Trophoblast cell (in vitro differentiated cells and primary cell): ENCODE measurements at regions not wholly inside any gene's neighbourhood (a gene's known extent, or its start where the extent isn't known, plus 50 kb on each side); places are given as distances from the start of the nearest gene placed in this dataset.

Experiments used
- DNase-seq, 2 donors: peaks; one replicate each; pipeline ENCODE4 v3.0.0-alpha.2; 2016
- H2AFZ ChIP-seq: 2 replicates; pipeline ENCODE4 v1.6.1; 2013; ENCODE audit warnings: low read length, moderate library complexity, mild to moderate bottlenecking; ENCODE audit not compliant: insufficient read depth, poor library complexity
- H2AK5ac ChIP-seq: 2 replicates; pipeline ENCODE4 v1.6.1; 2013; ENCODE audit warnings: mild to moderate bottlenecking, low read length
- H2BK120ac ChIP-seq: 2 replicates; pipeline ENCODE4 v1.6.1; 2013; ENCODE audit warnings: low read length, mild to moderate bottlenecking, moderate library complexity; ENCODE audit not compliant: insufficient read depth, poor library complexity
- H2BK12ac ChIP-seq: 2 replicates; pipeline ENCODE4 v1.6.1; 2013; ENCODE audit warnings: mild to moderate bottlenecking, low read length, moderate library complexity
- H2BK5ac ChIP-seq: 2 replicates; pipeline ENCODE4 v1.6.1; 2013; ENCODE audit warnings: low read length, low read depth, moderate library complexity, mild to moderate bottlenecking; ENCODE audit not compliant: poor library complexity
- H3K14ac ChIP-seq: 2 replicates; pipeline ENCODE4 v1.6.1; 2013; ENCODE audit warnings: mild to moderate bottlenecking, low read length
- H3K18ac ChIP-seq: 2 replicates; pipeline ENCODE4 v1.6.1; 2013; ENCODE audit warnings: mild to moderate bottlenecking, low read length
- H3K23ac ChIP-seq: 2 replicates; pipeline ENCODE4 v1.6.1; 2013; ENCODE audit warnings: low read length
- H3K27ac ChIP-seq: 2 replicates; pipeline ENCODE4 v1.5.1; 2013; ENCODE audit warnings: low read depth, mild to moderate bottlenecking, inconsistent platforms, low read length, moderate library complexity
- H3K27me3 ChIP-seq: 2 replicates; pipeline ENCODE4 v1.6.1; 2013; ENCODE audit warnings: inconsistent platforms, mild to moderate bottlenecking, low read length, moderate library complexity; ENCODE audit not compliant: insufficient read depth
- H3K36me3 ChIP-seq, 2 experiments: 1 replicate in 1 of 2; 2 replicates in 1 of 2; pipeline ENCODE4 v1.6.1; 2013; ENCODE audit warnings: low read length in 2 of 2, mild to moderate bottlenecking in 2 of 2, moderate library complexity in 1 of 2; ENCODE audit not compliant: insufficient read depth in 2 of 2, control insufficient read depth in 1 of 2
- H3K4ac ChIP-seq: 2 replicates; pipeline ENCODE4 v1.6.1; 2013; ENCODE audit warnings: low read depth, mild to moderate bottlenecking, low read length, moderate library complexity
- H3K4me1 ChIP-seq, 2 experiments: 1 replicate in 1 of 2; 2 replicates in 1 of 2; pipeline ENCODE4 v1.6.1; 2013; ENCODE audit warnings: low read length in 2 of 2, mild to moderate bottlenecking in 2 of 2, moderate library complexity in 1 of 2; ENCODE audit not compliant: insufficient read depth in 2 of 2, control insufficient read depth in 1 of 2
- H3K4me2 ChIP-seq: 2 replicates; pipeline ENCODE4 v1.6.1; 2013; ENCODE audit warnings: inconsistent platforms, mild to moderate bottlenecking, low read length, moderate library complexity
- H3K4me3 ChIP-seq: 2 replicates; pipeline ENCODE4 v1.5.1; 2013; ENCODE audit warnings: mild to moderate bottlenecking, low read depth, low read length, inconsistent platforms
- H3K79me1 ChIP-seq: one replicate; pipeline ENCODE4 v1.6.1; 2013; ENCODE audit warnings: low read length
- H3K79me2 ChIP-seq: 2 replicates; pipeline ENCODE4 v1.6.1; 2013; ENCODE audit warnings: low read length, mild to moderate bottlenecking; ENCODE audit not compliant: control insufficient read depth, insufficient read depth, poor library complexity
- H3K9ac ChIP-seq: 2 replicates; pipeline ENCODE4 v1.6.1; 2013; ENCODE audit warnings: mild to moderate bottlenecking, low read length
- H3K9me3 ChIP-seq: 2 replicates; pipeline ENCODE4 v1.6.1; 2013; ENCODE audit warnings: low read depth, mild to moderate bottlenecking, control low read depth, inconsistent platforms, low read length; ENCODE audit not compliant: insufficient read depth
- H4K12ac ChIP-seq: 2 replicates; pipeline ENCODE4 v1.6.1; 2013; ENCODE audit warnings: low read depth, mild to moderate bottlenecking, low read length, moderate library complexity
- H4K8ac ChIP-seq: 2 replicates; pipeline ENCODE4 v1.6.1; 2013; ENCODE audit warnings: low read depth, mild to moderate bottlenecking, low read length, moderate library complexity
- H4K91ac ChIP-seq: one replicate; pipeline ENCODE4 v1.6.1; 2013; ENCODE audit warnings: low read depth, mild to moderate bottlenecking, low read length, moderate library complexity
- WGBS: extraction: QIAGEN DNeasy Blood & Tissue Kit; methylation state at CpG from one replicate; pipeline ENCODE4 v1.1.7; 2013; ENCODE audit warnings: missing lambda C conversion rate; ENCODE audit not compliant: insufficient read length, insufficient coverage; ENCODE audit errors: extremely low coverage; 5-methylcytosine and 5-hydroxymethylcytosine counted together

- Histone ChIP-seq H4K8ac (no peak overlapping the region), H3K27ac (no peak overlapping the region), H3K4me1 (no peaks in the 10 kb centered on the region), H3K4me3 (no peak overlapping the region), H3K4me2 (no peak overlapping the region), H3K23ac (no peak overlapping the region), H2BK5ac (no peak overlapping the region), H3K18ac (no peak overlapping the region), H4K12ac (no peak overlapping the region), H3K4ac (no peak overlapping the region), H3K79me1 (no peaks in the 10 kb centered on the region), H3K27me3 (no peaks in the 10 kb centered on the region), H4K91ac (no peak overlapping the region), H2AFZ (no peak overlapping the region), H3K9me3 (no peaks in the 10 kb centered on the region), H2BK120ac (no peak overlapping the region), H2BK12ac (no peak overlapping the region), H2AK5ac (no peak overlapping the region), H3K36me3 (no peaks in the 10 kb centered on the region), H3K79me2 (no peaks in the 10 kb centered on the region), H3K14ac (no peak overlapping the region), H3K9ac (no peak overlapping the region)
- WGBS, result no CpG with 5 or more reads among the region's 2 CpGs
- no peak for DNase-seq
Measured at GRCh38 chr11:37804666-37805065, 1206.6 kb upstream of the RAG2 start.

GRCh38 chr11:37788141-37788877, 1190.3 kb upstream of the RAG2 start:
- H3K36me3 ChIP-seq, result no peaks in the 10 kb centered on the region
- WGBS, result no CpG with 5 or more reads among the region's 5 CpGs
- H3K14ac ChIP-seq, result no peak overlapping the region

GRCh38 chr11:37786214-37786755, 1188.2 kb upstream of the RAG2 start:
- H4K8ac ChIP-seq, result no peak overlapping the region
- DNase-seq, result no peak
- no peaks in the 10 kb centered on the region for H3K36me3 ChIP-seq
- H3K4me1 ChIP-seq, result no peaks in the 10 kb centered on the region
- H3K14ac ChIP-seq, result no peak overlapping the region
- H3K27ac ChIP-seq, result no peak overlapping the region
- no peaks in the 10 kb centered on the region for H3K79me1 ChIP-seq
- no peak overlapping the region for H3K4ac ChIP-seq
- H3K4me2 ChIP-seq, result no peak overlapping the region
- H3K9ac ChIP-seq, result no peak overlapping the region
- no peak overlapping the region for H2BK5ac ChIP-seq
- no peak overlapping the region for H4K91ac ChIP-seq
- H4K12ac ChIP-seq, result no peak overlapping the region
- no peak overlapping the region for H3K4me3 ChIP-seq
- H2AFZ ChIP-seq, result no peak overlapping the region
- no peak overlapping the region for H2BK12ac ChIP-seq
- no peaks in the 10 kb centered on the region for H3K79me2 ChIP-seq
- H3K18ac ChIP-seq, result no peak overlapping the region
- H3K27me3 ChIP-seq, result no peaks in the 10 kb centered on the region
- no peak overlapping the region for H3K23ac ChIP-seq
- no CpG with 5 or more reads among the region's 1 CpG for WGBS
- H3K9me3 ChIP-seq, result peaks cover 3% of the 10 kb centered on the region
- no peak overlapping the region for H2AK5ac ChIP-seq
- H2BK120ac ChIP-seq, result no peak overlapping the region

More at GRCh38 chr11:37788141-37788877, 1190.3 kb upstream of the RAG2 start:
- no peak overlapping the region for H2BK5ac ChIP-seq
- H3K23ac ChIP-seq, result no peak overlapping the region
- H3K79me1 ChIP-seq, result no peaks in the 10 kb centered on the region
- H3K4ac ChIP-seq, result no peak overlapping the region
- no peaks in the 10 kb centered on the region for H3K9me3 ChIP-seq
- no peak overlapping the region for H3K9ac ChIP-seq
- no peak overlapping the region for H4K12ac ChIP-seq
- no peak overlapping the region for H2AK5ac ChIP-seq
- H4K8ac ChIP-seq, result no peak overlapping the region
- H3K27ac ChIP-seq, result no peak overlapping the region
- H3K27me3 ChIP-seq, result no peaks in the 10 kb centered on the region
- H2BK12ac ChIP-seq, result no peak overlapping the region
- H4K91ac ChIP-seq, result no peak overlapping the region
- H3K4me1 ChIP-seq, result no peaks in the 10 kb centered on the region
- H2AFZ ChIP-seq, result no peak overlapping the region
- H3K18ac ChIP-seq, result no peak overlapping the region
- H3K4me2 ChIP-seq, result no peak overlapping the region
- no peak overlapping the region for H3K4me3 ChIP-seq
- no peaks in the 10 kb centered on the region for H3K79me2 ChIP-seq
- no peak overlapping the region for H2BK120ac ChIP-seq
- DNase-seq, result no peak

GRCh38 chr11:37774441-37774840, 1176.4 kb upstream of the RAG2 start:
- WGBS, result no CpG with 5 or more reads among the region's 8 CpGs

More at GRCh38 chr11:37774441-37774840, 1176.4 kb upstream of the RAG2 start:
- no peaks in the 10 kb centered on the region for H3K79me2 ChIP-seq
- no peaks in the 10 kb centered on the region for H3K9me3 ChIP-seq
- H4K12ac ChIP-seq, result no peak overlapping the region
- H2BK120ac ChIP-seq, result no peak overlapping the region
- H2AK5ac ChIP-seq, result no peak overlapping the region
- H3K79me1 ChIP-seq, result no peaks in the 10 kb centered on the region
- no peaks in the 10 kb centered on the region for H3K36me3 ChIP-seq
- no peak overlapping the region for H3K14ac ChIP-seq
- H3K27ac ChIP-seq, result no peak overlapping the region
- no peak overlapping the region for H3K4ac ChIP-seq
- H4K8ac ChIP-seq, result no peak overlapping the region
- no peak for DNase-seq
- H3K23ac ChIP-seq, result no peak overlapping the region
- no peaks in the 10 kb centered on the region for H3K4me1 ChIP-seq
- H2AFZ ChIP-seq, result no peak overlapping the region
- H2BK12ac ChIP-seq, result no peak overlapping the region
- no peak overlapping the region for H3K18ac ChIP-seq
- no peaks in the 10 kb centered on the region for H3K27me3 ChIP-seq
- H3K4me2 ChIP-seq, result no peak overlapping the region
- H4K91ac ChIP-seq, result no peak overlapping the region
- no peak overlapping the region for H2BK5ac ChIP-seq
- H3K9ac ChIP-seq, result no peak overlapping the region
- H3K4me3 ChIP-seq, result no peak overlapping the region
